ENCODE measurements at regions not wholly inside any gene's neighbourhood (a gene's known extent, or its start where the extent isn't known, plus 50 kb on each side); places are given as distances from the start of the nearest gene placed in this dataset.

- intact Hi-C loops (cut with DNase I, micrococcal nuclease) = no loop called here
- no peak for ATAC-seq
- no peak for DNase-seq
Observed at GRCh38 chr9:16180091-16180490, 627.2 kb downstream of the CCDC171 start.

- ATAC-seq (no peak), DNase-seq (no peak)
- intact Hi-C loops (cut with DNase I, micrococcal nuclease) = no loop called here
Observed at GRCh38 chr9:16180546-16180945, 627.7 kb downstream of the CCDC171 start.

GRCh38 chr9:16181539-16181938, 628.7 kb downstream of the CCDC171 start:
- DNase-seq = no peak
- ATAC-seq = no peak
- intact Hi-C loops (cut with DNase I, micrococcal nuclease) = no loop called here

- intact Hi-C loops (cut with DNase I, micrococcal nuclease) = no loop called here
- ATAC-seq = no peak
Observed at GRCh38 chr9:16182784-16183183, 629.9 kb downstream of the CCDC171 start.

GRCh38 chr9:16184964-16185646, 632.3 kb downstream of the CCDC171 start:
- intact Hi-C loops (cut with DNase I, micrococcal nuclease) = no loop called here
- ATAC-seq = no peak
- no peak for DNase-seq

More at GRCh38 chr9:16182784-16183183, 629.9 kb downstream of the CCDC171 start:
- DNase-seq = no peak

GRCh38 chr9:16191191-16191590, 638.3 kb downstream of the CCDC171 start:
- intact Hi-C loops (cut with DNase I, micrococcal nuclease) = no loop called here
- ATAC-seq (no peak), DNase-seq (no peak)

- ATAC-seq = peak; percentile 96
- intact Hi-C loops (cut with DNase I, micrococcal nuclease) = no loop called here
- DNase-seq = peak; percentile 65 to 85
Observed at GRCh38 chr9:16191691-16192402, 639.0 kb downstream of the CCDC171 start.

- intact Hi-C loops (cut with DNase I, micrococcal nuclease) = no loop called here
- DNase-seq = no peak
- ATAC-seq = no peak
Observed at GRCh38 chr9:16192403-16193017, 639.7 kb downstream of the CCDC171 start.

- intact Hi-C loops (cut with DNase I, micrococcal nuclease) = no loop called here
- DNase-seq (no peak), ATAC-seq (no peak)
Observed at GRCh38 chr9:16193066-16193465, 640.2 kb downstream of the CCDC171 start.

GRCh38 chr9:16196206-16196605, 643.4 kb downstream of the CCDC171 start:
- ATAC-seq (no peak), DNase-seq (no peak)
- intact Hi-C loops (cut with DNase I, micrococcal nuclease) = no loop called here

GRCh38 chr9:16197578-16198370, 644.9 kb downstream of the CCDC171 start:
- intact Hi-C loops (cut with DNase I, micrococcal nuclease) = no loop called here
- ATAC-seq = no peak
- DNase-seq = no peak

GRCh38 chr9:16198996-16199395, 646.2 kb downstream of the CCDC171 start:
- ATAC-seq = no peak
- DNase-seq = no peak
- intact Hi-C loops (cut with DNase I, micrococcal nuclease) = no loop called here

- intact Hi-C loops (cut with DNase I, micrococcal nuclease) = no loop called here
- ATAC-seq (no peak), DNase-seq (no peak)
Observed at GRCh38 chr9:16202221-16202620, 649.4 kb downstream of the CCDC171 start.

GRCh38 chr9:16202914-16203728, 650.3 kb downstream of the CCDC171 start:
- intact Hi-C loops (cut with DNase I, micrococcal nuclease) = no loop called here
- DNase-seq (no peak), ATAC-seq (no peak)

GRCh38 chr9:16203729-16204573, 651.1 kb downstream of the CCDC171 start:
- intact Hi-C loops (cut with DNase I, micrococcal nuclease) = no loop called here
- DNase-seq (no peak), ATAC-seq (no peak)

GRCh38 chr9:16205455-16205854, 652.6 kb downstream of the CCDC171 start:
- intact Hi-C loops (cut with DNase I, micrococcal nuclease) = no loop called here
- ATAC-seq (no peak), DNase-seq (no peak)

- intact Hi-C loops (cut with DNase I, micrococcal nuclease) = no loop called here
- DNase-seq (no peak), ATAC-seq (no peak)
Observed at GRCh38 chr9:16206518-16206917, 653.7 kb downstream of the CCDC171 start.

- no peak for ATAC-seq
- intact Hi-C loops (cut with DNase I, micrococcal nuclease) = no loop called here
- DNase-seq = peak in 1 of 2 donors; percentile 25
Observed at GRCh38 chr9:16207161-16207560, 654.3 kb downstream of the CCDC171 start.

All from left colon (tissue), 2 donors.